Lower lobe of right lung (tissue), 2 donors: ENCODE measurements at regions not wholly inside any gene's neighbourhood (a gene's known extent, or its start where the extent isn't known, plus 50 kb on each side); places are given as distances from the start of the nearest gene placed in this dataset.

Source experiments
- ATAC-seq, 2 donors: fragments of 200-7000 bp; cut with Tn5 transposase; one replicate each; pipeline ENCODE4 v1.9.1; 2020 to 2022; ENCODE audit warnings: mild to moderate bottlenecking in 2 of 2, moderate library complexity in 2 of 2
- DNase-seq: peaks from one replicate; pipeline ENCODE4 v3.0.0-alpha.2; 2020
- H3K27ac ChIP-seq: fragments of 200-600 bp; one replicate; pipeline ENCODE4 v1.8.0; 2022
- H3K27me3 ChIP-seq: fragments of 200-600 bp; one replicate; pipeline ENCODE4 v1.8.0; 2022; ENCODE audit warnings: low read depth
- H3K36me3 ChIP-seq: fragments of 200-600 bp; one replicate; pipeline ENCODE4 v1.8.0; 2022; ENCODE audit warnings: mild to moderate bottlenecking
- H3K4me1 ChIP-seq: fragments of 200-600 bp; one replicate; pipeline ENCODE4 v1.8.0; 2022
- H3K4me3 ChIP-seq: fragments of 200-600 bp; one replicate; pipeline ENCODE4 v1.8.0; 2022; ENCODE audit warnings: mild to moderate bottlenecking
- H3K9me3 ChIP-seq: fragments of 200-600 bp; one replicate; pipeline ENCODE4 v1.8.0; 2022
- intact Hi-C: fragments of 100-400 bp; cut with DNase I; formaldehyde crosslinking; loops from one replicate; pipeline ENCODE4 v1.11.0; 2022
- TF ChIP-seq, protein P1 (sequence below): fragments of 200-600 bp; IDR thresholded peaks from one replicate; pipeline ENCODE4 v1.8.0; 2022; ENCODE audit warnings: antibody characterized with exemption, mild to moderate bottlenecking
- donor health status: DM: no; HTN: yes; CAD: no; lungs with severe emphysema.

DNA sequence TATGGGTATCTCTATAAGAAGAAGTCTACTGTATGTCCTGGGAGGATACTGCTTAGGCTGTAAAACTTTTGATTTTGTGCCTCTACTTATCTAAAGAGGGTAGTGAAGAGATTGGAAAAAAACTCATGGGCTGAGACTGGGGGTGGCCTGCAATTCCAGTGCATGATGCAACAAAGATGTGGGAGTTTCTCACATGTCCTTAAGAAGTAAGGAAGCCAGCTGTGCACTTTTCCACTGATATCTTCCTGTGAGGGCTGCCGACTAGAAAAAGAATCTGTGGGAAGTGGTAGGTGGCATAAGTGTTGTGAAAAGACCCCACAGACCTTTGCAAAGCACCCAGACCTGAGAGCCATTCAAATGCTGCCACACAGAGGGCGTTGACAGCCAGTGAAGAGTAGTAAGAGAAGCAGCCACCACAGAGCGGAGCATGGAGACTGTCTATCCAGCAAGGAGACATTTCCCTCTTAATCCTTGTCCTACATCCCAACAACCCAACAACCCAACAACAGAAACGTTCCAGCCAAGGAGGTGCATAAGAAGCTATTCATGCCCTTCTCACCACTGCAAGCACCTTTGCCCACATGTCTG is 65.1 kb downstream of the PFDN4 start:
- no peak overlapping the region for H3K27ac ChIP-seq
- TF ChIP-seq, protein P1, sequence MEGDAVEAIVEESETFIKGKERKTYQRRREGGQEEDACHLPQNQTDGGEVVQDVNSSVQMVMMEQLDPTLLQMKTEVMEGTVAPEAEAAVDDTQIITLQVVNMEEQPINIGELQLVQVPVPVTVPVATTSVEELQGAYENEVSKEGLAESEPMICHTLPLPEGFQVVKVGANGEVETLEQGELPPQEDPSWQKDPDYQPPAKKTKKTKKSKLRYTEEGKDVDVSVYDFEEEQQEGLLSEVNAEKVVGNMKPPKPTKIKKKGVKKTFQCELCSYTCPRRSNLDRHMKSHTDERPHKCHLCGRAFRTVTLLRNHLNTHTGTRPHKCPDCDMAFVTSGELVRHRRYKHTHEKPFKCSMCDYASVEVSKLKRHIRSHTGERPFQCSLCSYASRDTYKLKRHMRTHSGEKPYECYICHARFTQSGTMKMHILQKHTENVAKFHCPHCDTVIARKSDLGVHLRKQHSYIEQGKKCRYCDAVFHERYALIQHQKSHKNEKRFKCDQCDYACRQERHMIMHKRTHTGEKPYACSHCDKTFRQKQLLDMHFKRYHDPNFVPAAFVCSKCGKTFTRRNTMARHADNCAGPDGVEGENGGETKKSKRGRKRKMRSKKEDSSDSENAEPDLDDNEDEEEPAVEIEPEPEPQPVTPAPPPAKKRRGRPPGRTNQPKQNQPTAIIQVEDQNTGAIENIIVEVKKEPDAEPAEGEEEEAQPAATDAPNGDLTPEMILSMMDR = no peak
- intact Hi-C loops = no loop called here
- no peak overlapping the region for H3K4me3 ChIP-seq
- H3K27me3 ChIP-seq = no peaks in the 10 kb centered on the region
- ATAC-seq (no peak), DNase-seq (no peak)
- no peaks in the 10 kb centered on the region for H3K36me3 ChIP-seq
- no peaks in the 10 kb centered on the region for H3K9me3 ChIP-seq
- H3K4me1 ChIP-seq = no peaks in the 10 kb centered on the region

DNA sequence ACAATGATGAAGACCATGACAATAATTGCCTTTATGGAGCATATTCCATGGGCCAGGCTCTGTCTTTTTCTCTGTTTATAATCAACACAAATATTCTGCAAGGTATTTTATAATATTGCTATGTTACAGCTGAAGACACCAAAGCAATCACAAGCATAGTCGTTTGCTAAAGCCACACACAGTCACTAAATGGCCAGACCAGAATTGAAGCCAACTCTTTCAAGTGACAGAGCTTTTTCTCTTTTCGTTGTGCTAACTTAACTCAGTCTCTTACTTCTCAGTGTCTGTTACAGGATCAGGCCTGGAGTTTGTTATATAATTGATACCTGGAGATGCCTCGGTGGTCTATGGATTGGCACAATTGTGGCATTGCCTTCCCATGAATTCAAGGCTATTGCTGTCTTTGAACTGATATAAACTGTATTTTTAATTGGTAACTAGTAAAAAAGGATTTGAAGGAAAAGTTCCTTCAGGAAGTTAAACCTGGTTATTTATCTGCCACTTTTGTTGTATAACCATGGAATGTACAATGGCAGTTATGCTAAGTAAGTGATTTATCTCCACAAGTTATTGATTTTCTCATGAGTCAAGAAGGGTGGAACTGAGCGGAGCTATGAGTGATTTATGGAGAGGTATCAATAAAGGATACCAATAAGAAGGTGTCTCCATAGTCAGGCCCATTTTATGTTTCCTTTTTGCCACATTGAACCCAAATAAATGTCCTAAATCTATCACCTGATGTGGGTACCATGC is 67.6 kb downstream of the PFDN4 start:
- H3K36me3 ChIP-seq = no peaks in the 10 kb centered on the region
- H3K4me3 ChIP-seq = no peak overlapping the region
- H3K9me3 ChIP-seq = no peaks in the 10 kb centered on the region
- DNase-seq = no peak
- H3K4me1 ChIP-seq = no peaks in the 10 kb centered on the region
- intact Hi-C loops = no loop called here
- TF ChIP-seq, protein P1 = no peak
- H3K27ac ChIP-seq = no peak overlapping the region
- H3K27me3 ChIP-seq = no peaks in the 10 kb centered on the region
- no peak for ATAC-seq

DNA sequence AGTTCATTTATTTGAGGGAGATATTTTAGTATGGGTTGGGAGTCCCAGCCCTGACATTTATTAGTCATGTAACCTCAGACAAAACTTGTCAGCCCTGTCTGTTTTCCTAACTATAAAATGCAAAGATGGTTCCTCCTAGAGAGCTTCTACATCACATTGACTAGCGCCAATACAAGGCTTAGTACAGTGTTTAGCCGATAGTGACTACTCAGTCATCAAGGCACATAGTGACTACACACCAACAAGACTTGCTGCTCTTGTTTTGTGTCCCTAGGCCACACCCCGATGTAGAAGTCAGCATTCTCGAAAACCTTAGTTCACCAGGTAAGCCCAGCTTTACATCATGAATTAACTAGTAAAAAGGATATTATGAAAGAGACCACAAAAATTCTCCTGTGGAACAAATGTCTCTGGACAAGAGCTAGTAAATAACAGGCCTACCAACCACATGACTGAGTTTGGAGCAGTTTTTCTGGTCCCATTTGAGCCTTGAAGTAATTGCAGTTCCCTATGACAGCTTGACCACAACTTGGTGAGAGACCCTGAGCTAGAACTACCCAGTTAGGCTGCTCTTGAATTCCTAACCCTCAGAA is 68.8 kb downstream of the PFDN4 start:
- intact Hi-C loops = no loop called here
- no peak overlapping the region for H3K27ac ChIP-seq
- no peak for DNase-seq

DNA sequence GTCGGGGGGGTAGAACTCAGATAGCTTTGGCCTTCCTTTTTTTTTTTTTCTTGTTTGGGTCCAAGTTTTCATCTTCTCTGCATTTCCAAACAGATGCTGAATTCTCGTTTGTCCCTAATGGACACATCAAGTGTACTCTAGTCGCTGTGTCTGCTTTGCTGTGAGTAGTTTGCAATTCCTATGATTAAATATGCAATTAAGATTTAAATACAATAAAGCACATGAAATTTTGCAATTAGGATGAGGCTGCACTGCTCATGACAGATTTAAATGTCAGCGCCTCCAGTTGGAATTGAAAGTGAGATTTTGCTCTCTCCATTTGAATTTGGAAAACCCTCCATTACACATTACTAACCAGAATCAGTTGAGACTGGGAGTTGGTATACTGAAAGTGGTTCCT is 70.4 kb downstream of the PFDN4 start:
- TF ChIP-seq, protein P1 = no peak
- Histone ChIP-seq H3K36me3 (no peaks in the 10 kb centered on the region), H3K9me3 (no peaks in the 10 kb centered on the region), H3K4me1 (no peaks in the 10 kb centered on the region), H3K4me3 (no peak overlapping the region), H3K27ac (no peak overlapping the region), H3K27me3 (no peaks in the 10 kb centered on the region)
- no peak for DNase-seq
- ATAC-seq = no peak
- intact Hi-C loops = no loop called here

More for the DNA sequence above, 68.8 kb downstream of the PFDN4 start:
- H3K4me3 ChIP-seq = no peak overlapping the region
- no peak for ATAC-seq
- H3K27me3 ChIP-seq = no peaks in the 10 kb centered on the region
- H3K4me1 ChIP-seq = no peaks in the 10 kb centered on the region
- no peaks in the 10 kb centered on the region for H3K36me3 ChIP-seq
- TF ChIP-seq, protein P1 = no peak
- no peaks in the 10 kb centered on the region for H3K9me3 ChIP-seq

DNA sequence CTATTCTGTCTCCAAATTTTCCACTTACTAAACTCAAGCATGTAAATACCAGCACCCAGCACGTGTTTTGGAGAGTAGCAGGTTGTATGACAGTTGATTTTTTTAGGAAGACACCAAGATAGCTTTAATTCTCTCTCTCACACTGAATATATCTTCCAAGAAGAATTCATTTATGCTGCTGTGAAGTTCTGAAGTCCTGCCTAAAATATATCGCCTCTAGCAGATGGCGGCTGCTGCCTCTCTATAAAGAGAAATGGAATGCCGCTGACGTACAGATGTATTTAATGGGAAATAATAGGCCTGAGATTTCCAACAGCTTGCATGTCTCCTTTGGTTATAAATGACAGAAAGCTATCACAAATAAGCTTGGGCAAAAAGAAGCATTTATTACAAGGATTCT is 74.7 kb downstream of the PFDN4 start:
- H3K27ac ChIP-seq = no peak overlapping the region
- intact Hi-C loops = no loop called here
- no peaks in the 10 kb centered on the region for H3K4me1 ChIP-seq
- no peaks in the 10 kb centered on the region for H3K27me3 ChIP-seq
- no peak overlapping the region for H3K4me3 ChIP-seq
- no peak for ATAC-seq
- no peaks in the 10 kb centered on the region for H3K9me3 ChIP-seq
- TF ChIP-seq, protein P1 = no peak
- no peaks in the 10 kb centered on the region for H3K36me3 ChIP-seq
- no peak for DNase-seq
